ENCODE measurements at regions not wholly inside any gene's neighbourhood (a gene's known extent, or its start where the extent isn't known, plus 50 kb on each side); places are given as distances from the start of the nearest gene placed in this dataset.

DNA sequence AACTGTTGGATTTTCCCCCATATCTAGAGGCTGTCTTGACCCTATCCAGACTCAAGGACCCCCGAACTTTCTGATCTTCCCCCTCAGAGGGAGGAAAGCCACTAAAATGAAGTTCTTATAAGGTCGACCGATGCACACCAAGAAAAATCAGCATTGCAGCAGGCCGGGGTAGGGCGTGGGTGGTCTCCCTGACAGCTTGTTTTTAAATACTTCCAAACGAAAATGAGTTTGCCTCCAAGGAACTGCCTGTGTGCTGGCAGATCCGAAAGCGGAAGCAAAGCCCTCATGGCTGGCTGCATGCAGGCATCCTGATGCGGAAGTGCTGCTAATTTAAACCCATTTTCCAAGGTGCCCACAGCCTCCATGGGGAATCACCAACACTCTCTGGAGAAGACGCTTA, 374.3 kb upstream of the XYLT1 start:
- intact Hi-C loops (cut with DNase I), result no loop called here
- ATAC-seq (no peak), DNase-seq (no peak)
- H3K4me3 ChIP-seq, result no peak overlapping the region
- no peaks in the 10 kb centered on the region for H3K4me1 ChIP-seq
- no peak overlapping the region for H3K27ac ChIP-seq
- H3K36me3 ChIP-seq, result no peaks in the 10 kb centered on the region
- H3K9me3 ChIP-seq, result no peaks in the 10 kb centered on the region
- peaks cover 0 to 4% of the 10 kb centered on the region in 2 donors for H3K27me3 ChIP-seq
- TF ChIP-seq, protein P1, sequence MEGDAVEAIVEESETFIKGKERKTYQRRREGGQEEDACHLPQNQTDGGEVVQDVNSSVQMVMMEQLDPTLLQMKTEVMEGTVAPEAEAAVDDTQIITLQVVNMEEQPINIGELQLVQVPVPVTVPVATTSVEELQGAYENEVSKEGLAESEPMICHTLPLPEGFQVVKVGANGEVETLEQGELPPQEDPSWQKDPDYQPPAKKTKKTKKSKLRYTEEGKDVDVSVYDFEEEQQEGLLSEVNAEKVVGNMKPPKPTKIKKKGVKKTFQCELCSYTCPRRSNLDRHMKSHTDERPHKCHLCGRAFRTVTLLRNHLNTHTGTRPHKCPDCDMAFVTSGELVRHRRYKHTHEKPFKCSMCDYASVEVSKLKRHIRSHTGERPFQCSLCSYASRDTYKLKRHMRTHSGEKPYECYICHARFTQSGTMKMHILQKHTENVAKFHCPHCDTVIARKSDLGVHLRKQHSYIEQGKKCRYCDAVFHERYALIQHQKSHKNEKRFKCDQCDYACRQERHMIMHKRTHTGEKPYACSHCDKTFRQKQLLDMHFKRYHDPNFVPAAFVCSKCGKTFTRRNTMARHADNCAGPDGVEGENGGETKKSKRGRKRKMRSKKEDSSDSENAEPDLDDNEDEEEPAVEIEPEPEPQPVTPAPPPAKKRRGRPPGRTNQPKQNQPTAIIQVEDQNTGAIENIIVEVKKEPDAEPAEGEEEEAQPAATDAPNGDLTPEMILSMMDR (IDR thresholded peaks at IDR 0.05), result no peak

DNA sequence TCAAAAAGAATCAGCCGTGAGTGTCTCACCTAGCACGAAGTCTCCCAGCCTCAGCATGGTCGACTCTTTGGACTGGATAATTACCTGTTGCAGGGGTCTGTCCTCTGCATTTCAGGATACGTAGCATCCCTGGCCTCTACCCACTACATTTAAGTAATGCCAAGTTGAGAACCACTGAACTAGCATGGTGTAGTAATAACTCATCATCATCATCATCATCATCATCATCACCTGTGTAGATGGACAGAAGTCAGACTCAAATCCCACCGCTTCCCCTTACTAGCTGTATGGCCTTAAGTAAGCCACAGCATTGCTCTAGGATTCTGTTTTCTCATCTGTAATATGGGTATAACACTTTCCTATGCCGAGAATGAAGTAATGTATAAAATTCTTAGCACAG, 373.1 kb upstream of the XYLT1 start:
- peaks cover 0 to 4% of the 10 kb centered on the region in 2 donors for H3K27me3 ChIP-seq
- ATAC-seq (no peak), DNase-seq (no peak)
- intact Hi-C loops (cut with DNase I), result no loop called here
- H3K27ac ChIP-seq, result no peak overlapping the region
- H3K9me3 ChIP-seq, result no peaks in the 10 kb centered on the region
- TF ChIP-seq, protein P1 (IDR thresholded peaks at IDR 0.05), result no peak
- H3K4me1 ChIP-seq, result no peaks in the 10 kb centered on the region
- H3K4me3 ChIP-seq, result no peak overlapping the region
- no peaks in the 10 kb centered on the region for H3K36me3 ChIP-seq

DNA sequence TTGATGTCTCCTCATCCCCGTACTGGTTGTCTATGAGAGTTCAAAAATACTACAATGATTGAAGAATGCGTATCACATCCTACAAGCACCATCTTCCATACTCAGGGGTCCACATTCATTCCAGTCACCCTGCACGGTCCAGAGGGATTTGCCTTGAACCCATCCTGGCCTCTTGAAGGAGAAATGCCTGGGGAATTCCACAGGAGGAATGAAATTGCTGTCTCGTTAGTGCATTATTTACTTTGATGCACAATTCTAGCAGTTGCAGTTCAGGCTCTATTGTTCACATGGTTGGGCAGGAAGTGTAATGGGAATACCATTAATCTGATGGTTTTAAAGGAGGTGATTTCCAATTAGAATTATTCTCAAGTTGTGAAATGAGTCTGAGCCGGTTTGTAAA, 369.1 kb upstream of the XYLT1 start:
- no peak overlapping the region for H3K4me3 ChIP-seq
- DNase-seq (no peak), ATAC-seq (no peak)
- peaks cover 0 to 18% of the 10 kb centered on the region in 2 donors for H3K27me3 ChIP-seq
- H3K9me3 ChIP-seq, result no peaks in the 10 kb centered on the region
- H3K27ac ChIP-seq, result no peak overlapping the region
- no peaks in the 10 kb centered on the region for H3K36me3 ChIP-seq
- intact Hi-C loops (cut with DNase I), result no loop called here
- H3K4me1 ChIP-seq, result no peaks in the 10 kb centered on the region
- TF ChIP-seq, protein P1 (IDR thresholded peaks at IDR 0.05), result no peak

DNA sequence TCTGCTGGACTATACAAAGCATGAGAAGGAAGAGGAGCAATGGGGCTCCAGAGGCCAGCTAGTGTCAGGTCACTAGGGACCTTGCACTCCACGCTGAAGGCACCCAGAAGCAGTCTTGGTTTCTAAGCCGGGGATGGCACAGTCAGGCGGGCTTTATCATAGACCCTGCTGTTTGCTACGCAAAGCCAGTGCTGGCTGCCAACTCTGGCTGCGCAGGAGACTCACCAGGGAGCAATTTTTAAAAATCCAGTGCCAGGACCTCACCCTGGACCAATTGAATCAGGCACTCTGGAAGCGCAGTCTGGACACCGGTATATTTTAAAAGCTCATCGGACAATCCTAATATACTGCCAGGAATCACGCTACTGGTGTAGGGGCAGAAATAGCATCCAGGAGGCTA, 368.5 kb upstream of the XYLT1 start:
- TF ChIP-seq, protein P1 (IDR thresholded peaks at IDR 0.05), result no peak
- H3K4me3 ChIP-seq, result no peak overlapping the region
- no peak for ATAC-seq
- H3K27me3 ChIP-seq, result peaks cover 0 to 18% of the 10 kb centered on the region in 2 donors
- no peaks in the 10 kb centered on the region for H3K9me3 ChIP-seq
- intact Hi-C loops (cut with DNase I), result no loop called here
- H3K27ac ChIP-seq, result no peak overlapping the region
- no peaks in the 10 kb centered on the region for H3K4me1 ChIP-seq
- no peaks in the 10 kb centered on the region for H3K36me3 ChIP-seq
- DNase-seq, result no peak

DNA sequence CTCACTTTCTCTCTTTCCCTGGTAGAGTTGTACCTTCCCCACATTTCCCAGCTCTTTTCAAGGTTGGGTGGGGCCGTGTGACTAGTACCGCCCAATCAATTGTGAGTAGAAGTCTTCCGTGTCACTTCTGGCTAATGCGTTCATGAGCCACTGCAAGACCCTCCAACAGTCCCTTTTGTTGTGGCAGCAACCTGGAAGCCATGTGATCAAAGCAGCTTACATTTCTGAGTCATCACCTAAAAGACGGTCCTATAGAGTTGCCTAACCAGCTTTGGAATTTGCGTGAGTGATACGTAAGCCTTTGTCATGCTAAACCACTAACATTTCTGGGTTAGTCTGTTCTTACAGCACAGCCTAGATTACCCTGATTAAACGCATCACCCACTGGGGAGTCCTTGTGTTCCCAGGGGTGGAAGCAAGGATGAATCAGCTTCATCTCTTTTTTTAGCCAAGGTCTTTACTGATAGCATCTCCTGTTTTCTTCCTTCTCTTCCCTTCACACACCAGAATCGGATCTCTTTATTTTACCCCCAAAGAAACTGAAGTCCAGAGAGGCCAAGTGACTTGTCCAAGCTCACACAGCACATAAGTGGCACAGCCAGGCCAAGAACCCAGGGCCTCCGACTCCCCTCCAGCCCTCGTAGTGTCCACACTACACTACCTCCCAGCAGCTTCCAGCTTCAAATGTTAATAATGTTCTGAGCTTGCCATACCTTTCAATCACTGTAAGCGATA, 366.3 kb upstream of the XYLT1 start:
- DNase-seq (no peak), ATAC-seq (no peak)
- intact Hi-C loops (cut with DNase I), result no loop called here
- H3K36me3 ChIP-seq, result no peaks in the 10 kb centered on the region
- H3K27me3 ChIP-seq, result peaks cover 0 to 18% of the 10 kb centered on the region in 2 donors
- no peaks in the 10 kb centered on the region for H3K4me1 ChIP-seq
- H3K4me3 ChIP-seq, result no peak overlapping the region
- H3K27ac ChIP-seq, result no peak overlapping the region
- H3K9me3 ChIP-seq, result no peaks in the 10 kb centered on the region
- TF ChIP-seq, protein P1 (IDR thresholded peaks at IDR 0.05), result no peak

All from left lung (tissue), 4 donors.